NCI-H748 (cell line): ENCODE measurements at regions not wholly inside any gene's neighbourhood (a gene's known extent, or its start where the extent isn't known, plus 50 kb on each side); places are given as distances from the start of the nearest gene placed in this dataset.

Experiments
- DNase-seq: peaks from one replicate; lab custom pipeline; 2025; ENCODE audit not compliant: unreplicated experiment; lab: John Stamatoyannopoulos, UW

DNA sequence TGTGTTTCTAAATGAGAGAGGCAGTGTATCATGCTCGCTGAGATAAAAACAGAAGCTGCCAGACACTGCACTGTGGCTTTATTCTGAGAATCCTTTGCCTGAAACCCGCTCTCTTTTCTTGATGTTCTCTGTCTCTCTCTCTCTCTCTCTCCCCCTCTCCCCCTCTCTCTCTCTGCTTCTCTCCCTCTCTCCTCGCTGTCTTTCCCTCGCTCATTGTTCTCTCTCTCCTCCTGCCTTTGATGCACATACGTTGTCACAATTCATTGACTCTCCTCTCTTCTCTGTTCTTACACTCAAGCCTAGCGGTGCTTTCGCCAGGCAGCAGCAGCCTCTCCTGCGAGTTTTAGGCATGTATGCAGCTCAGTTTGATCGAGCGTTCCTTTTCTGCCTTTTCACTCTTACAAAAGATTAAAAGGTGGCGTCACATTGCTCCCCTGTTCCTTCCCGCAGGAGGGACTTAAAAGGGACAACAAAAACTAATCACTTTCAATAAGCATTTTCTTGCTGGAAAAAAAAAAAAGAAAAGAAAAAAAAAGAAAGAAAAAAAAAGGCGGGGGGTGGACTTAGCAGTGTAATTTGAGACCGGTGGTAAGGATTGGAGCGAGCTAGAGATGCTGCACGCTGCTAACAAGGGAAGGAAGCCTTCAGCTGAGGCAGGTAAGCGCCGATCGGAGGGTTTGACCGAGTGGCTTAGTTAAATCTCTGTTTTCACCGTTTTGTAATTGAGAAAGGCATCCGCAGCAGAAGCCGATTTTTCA lies 717.9 kb upstream of the WWC1 start:
- peak; percentile 76 for DNase-seq

DNA sequence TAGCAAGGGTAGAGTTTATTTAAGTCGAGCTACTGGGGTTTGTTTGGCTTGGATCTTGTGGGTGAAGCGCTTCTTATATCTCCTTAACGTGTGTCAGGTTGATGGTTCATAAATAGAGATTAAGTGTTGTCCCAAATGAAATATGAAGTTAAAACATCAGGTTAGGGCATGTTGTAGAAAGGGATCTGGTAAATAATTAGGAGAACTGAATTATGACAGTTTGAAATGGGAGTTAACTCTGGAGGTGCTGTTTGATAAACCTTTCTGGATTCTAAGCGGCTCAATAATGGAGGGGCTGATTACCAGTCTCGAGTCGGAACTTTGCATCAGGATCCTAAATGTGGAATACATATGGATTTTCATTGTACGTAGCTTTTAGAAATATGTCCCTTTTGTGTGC lies 717.0 kb upstream of the WWC1 start:
- no peak for DNase-seq

DNA sequence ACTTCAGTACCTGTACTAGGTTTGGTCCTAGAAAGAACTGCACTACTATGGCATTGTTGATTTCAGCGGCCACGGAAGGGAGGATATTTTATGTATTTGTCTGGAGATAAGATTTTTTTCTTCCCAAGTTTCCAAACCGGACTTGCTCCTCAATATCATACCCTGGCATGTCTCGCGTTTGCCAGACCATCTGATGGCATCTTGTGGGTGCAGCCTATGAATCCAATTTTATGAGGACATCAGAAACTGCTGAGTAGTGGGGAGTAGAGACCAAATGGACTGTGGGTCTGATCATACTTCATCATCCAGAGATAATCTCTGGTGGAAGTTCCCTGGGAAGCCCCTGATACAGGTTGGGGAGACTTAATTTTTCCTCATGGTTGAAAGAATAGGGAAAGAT lies 716.1 kb upstream of the WWC1 start:
- no peak for DNase-seq

DNA sequence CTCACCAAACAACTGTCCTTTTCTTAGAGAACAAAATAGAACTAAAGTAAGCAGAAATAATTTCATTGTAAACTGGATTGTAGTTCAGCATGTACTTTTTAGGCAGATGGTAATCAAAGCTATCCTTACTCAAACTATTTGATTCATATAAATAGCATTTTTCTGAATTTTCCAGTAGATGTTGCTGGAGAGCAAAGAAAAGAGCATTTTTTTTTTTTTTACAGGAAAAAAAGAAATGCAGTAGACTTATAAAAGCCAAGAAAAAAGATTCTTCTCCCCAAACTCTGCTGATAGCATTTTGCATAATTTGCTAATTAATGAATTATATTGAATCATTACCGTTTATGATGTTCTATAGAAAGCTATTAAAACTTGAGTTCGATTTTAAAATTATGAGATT lies 715.3 kb upstream of the WWC1 start:
- no peak for DNase-seq

DNA sequence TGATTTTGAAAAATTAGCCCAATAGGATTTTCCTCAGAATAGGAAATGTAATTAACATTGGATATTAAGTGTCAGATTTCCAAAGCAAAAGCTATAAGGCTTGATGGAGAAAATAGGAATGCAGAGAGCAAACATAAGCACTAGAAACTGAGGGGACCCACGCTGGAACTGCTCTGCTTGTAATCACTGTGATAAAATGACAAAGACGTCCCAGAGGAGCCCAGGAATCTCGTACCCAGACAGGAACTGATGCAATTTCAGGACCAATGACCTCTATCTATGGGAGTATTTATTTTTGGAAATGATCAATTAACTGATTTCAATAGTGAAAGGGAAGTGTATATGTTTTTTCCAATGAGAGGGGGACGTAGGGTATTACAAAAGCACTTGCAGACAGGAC lies 714.5 kb upstream of the WWC1 start:
- no peak for DNase-seq

DNA sequence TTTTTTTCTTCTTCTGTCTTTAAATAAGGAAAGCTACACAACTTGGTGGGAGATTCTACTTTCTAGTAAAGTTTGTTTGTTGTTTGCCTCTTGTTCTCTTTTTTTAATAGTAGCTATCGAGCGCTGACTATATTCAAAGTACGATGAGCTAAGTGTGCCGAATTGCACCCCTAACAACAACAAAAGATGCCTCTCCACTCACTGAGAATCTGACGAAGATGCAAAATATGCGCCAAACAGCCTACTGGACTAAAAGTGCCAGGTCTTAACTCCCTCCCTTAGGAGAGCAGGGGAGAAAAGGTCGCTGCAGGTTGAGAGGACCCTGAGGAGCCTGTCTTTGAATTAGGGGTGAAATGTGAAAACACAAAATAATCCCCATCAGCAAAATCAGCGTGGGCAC lies 713.8 kb upstream of the WWC1 start:
- DNase-seq = no peak

DNA sequence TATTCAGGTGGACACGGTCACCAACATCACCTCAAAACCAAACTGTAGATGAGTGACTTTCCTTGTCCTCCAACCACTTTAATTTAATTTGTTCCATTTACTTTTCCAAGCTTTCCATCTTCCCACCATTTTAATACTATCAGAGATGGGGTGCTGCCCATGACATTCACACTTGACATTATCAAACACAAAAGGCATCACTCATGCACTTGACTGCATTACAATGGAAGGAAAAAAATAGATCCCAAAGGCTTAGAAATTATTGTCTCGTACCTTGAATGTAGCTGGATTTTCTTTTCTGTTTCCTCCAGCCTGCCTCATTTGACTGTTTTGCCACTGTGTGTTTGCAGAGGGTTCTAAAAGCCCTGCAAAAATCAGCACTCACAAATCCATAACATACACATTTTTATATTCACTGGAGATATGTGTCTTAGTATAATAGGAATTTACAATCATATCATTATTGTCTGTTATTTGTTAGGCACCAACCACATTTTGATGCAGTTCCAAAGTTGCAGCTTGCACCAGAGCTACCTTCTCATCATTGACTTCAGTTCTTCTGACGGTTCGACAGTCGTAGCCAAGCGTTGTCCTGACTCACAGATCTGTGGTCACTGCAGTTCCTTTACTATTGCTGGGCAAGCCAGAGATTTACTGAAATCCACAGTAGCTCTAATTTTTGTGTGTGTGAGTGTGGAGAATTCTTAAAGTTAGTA lies 712.3 kb upstream of the WWC1 start:
- DNase-seq = no peak

DNA sequence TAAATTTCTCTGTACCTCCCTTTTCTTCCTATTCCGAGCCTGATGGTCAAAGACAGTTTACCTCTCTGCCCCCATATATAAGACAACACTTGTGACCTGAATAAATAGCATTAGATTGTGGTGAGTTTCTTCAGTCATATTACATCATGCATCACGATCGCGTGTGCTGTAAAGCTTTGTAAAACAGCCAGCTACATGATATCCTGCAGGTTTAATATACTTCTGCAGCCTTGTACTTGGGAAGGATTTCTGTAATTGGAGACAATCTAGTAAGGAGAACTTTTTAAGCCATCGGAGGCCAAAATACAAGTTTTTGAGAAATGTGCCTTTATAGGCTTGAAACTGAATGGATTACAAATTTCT lies 711.8 kb upstream of the WWC1 start:
- DNase-seq = no peak

DNA sequence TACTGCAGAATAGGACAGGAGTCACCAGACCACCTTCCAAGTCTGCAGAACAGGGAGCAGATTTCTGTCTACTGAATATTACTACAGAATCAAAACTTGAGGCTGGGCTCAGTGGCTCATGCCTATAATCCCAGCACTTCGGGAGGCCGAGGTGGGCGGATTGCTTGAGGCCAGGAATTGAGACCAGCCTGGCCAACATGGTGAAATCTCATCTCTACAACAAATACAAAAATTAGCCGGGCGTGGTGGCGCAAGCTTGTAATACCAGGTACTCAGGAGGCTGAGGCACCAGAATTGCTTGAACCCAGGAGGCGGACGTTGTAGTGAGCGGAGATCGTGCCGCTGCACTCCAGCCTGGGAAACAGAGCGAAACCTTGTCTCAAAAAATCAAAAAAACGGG lies 710.8 kb upstream of the WWC1 start:
- DNase-seq = no peak

DNA sequence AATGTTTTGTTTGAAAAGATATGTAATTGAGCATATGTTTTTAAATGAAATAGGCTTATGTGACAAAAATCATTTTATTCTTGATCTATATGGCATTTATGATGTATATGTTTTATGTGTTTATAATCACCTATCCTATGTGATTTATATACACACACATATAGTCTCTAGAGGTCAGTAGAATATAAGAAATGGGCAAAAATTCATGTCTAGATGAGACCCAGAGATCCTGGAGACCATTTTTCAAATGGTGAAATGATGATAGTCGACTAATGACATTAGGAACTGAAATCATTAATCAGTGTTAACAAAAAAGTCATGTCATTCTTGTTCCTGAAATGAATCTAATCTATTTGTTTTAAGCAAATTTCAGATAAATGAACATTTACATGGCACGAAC lies 709.2 kb upstream of the WWC1 start:
- DNase-seq = no peak

DNA sequence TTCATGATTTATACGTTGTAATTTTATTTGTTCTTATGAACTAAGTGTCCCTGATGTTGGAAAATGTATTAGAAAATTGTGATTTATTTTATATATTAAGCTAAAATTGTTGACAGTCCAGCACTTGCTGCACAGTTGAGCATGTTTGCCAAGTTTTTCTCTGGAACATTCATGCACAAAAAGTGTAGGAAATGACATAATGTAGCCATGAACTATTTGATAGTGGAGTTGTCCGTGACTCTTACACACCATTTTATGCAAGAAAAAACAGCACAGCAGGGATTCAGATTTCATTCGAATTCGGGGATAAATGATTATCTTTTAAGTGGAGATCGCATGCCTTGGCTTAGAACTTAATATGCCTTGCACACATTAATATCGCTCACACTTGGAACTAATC lies 708.6 kb upstream of the WWC1 start:
- no peak for DNase-seq

DNA sequence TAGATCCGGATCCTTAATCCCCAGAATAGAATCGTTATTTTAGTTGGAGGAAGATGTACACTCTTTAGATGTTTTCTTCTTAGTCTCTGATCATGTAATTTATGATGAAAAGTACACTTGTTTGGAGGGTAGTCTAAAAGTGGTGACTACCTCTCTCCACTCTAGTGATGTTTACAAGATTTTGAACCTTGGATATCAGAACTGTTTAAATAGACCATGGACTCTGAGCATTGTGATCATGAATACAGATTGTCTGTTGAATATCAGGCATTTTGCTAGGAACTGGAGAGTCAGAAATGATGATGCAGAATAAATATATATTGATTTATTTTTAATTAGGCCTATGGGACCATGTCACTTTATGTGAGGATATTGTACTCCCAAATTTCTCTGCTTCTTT lies 706.3 kb upstream of the WWC1 start:
- DNase-seq = no peak

DNA sequence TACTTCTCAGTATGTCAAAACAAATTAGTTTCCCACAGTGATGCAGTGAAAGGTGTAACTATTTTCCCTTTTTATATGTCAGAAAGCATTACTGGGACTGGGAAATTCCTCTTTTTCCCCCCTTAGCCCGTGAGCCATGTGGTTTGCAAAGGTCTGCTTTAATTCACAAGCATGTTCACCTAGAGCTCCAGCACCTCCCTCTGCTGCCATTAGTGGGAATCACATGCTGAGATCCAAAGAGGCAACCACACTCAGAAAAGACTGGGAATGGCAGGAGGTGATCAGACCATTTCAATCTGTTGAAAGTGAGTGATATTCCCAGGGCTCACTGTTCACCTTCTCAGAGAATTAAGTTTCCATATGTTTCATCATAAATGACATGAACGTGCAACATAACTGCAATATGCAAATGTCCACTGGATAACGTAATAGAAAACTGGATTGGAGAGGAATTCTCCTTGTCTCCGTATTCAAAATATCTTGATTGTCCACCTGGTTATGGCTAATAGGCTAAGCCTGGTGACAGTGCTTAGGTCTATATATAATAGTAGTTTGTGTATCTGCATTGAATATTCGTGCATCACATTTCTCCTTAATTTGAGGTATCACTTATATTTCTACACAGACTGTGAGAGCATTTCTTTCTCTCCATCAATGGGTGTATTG lies 703.5 kb upstream of the WWC1 start:
- DNase-seq = peak; percentile 8

DNA sequence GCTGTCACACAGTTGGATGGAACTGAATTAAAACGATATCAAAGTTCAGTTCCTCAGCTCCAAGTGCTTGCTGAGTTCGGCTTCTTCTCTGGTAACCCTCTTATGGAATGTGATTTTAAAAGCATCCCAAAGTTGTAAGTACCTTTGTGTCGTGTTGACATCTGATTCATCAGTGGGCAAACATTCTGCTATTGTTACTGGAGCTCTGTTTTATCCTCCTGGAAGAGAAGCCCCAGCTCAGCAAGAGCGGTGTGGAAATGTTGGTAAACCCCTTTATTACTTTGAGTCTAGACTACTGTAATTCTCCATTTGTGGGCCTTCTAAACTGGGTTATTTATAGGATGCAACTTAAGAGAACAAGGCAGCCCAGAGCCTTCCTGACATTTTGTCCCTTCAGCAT lies 699.3 kb upstream of the WWC1 start:
- DNase-seq = no peak

DNA sequence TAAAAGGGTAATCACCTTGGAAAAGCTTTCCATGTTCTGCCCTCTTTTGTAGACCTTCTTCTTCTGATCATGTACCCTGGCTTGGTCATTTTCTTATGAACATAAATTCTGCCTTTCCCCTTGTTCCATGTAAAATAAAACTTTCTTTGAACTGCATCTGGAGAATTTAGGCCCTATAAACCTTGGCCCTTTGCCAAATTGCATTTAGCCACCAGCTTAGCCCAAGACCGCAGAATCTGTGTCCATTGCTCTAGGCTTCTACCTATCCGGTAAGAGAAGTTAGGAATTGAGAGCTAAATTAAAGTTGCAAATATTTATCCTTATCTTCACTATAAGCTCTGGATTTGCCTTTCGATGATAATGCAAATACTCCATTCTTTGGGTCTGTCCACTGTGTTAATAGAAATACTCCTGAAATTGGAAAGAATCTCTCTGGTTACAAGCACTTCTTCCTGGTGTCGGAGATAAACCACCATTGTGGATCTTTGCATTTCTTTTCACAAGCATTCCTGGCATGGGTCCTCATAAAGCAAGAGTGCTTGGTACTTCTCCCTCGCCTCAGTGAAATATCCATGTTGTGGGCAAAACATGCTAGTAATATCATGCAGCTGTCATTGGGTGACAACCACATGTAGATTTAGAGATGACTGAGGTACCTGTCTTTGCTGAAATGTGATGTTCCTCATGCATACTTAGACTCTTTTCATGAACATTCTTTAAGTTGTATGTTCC lies 698.0 kb upstream of the WWC1 start:
- no peak for DNase-seq

DNA sequence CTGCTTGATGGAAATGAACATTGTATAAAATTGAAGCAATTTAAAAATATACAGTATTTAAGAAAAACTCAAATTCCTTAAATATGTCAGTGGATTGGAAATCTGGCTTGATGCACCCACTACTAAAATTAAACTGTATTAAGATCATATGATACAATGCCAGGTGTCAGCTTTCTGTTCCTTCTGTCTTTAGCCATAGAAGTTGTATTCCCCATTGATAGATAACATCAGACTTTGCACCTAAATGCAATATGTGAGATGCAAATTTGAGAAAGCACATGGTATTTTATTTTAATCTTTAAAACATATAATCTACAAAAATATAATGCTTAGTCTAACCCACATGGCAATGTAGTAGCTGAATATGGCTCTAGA lies 697.4 kb upstream of the WWC1 start:
- DNase-seq = no peak

DNA sequence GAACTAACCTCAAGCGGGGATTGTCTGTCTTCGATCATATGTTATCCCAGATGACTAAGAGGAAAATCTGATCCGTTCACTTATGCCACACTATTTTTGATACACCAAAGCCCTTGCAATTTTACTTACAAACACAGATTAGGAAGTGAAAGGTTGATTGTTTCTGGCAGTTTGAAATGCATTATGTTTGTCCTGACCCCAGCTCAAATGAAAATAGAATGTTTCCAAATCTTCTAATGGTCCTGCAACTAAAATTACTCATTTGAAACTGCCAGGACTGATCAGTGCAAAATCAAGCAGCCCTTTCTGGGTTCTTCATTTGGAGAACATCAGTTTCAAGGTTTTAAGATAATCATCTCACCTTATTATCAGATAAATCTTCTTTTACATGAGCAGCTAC lies 696.7 kb upstream of the WWC1 start:
- DNase-seq = no peak

DNA sequence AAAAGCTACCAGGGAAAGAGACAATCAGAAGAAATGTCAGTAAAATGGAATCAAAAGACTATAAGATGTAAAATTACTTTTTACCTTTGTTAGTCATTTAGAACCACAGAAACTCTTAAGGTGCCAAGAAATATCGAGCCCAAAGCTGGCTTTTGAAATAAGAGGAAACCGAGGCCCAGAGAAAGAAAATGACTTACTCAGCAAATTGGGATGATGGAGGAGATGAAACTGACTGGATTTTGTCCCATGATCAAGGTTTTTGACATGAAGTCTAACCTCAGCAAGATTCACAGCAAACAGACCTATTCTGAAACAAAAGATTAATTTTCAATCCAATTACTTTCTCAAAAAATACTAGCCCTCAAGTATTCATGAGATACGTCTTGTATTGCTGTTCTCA lies 696.2 kb upstream of the WWC1 start:
- DNase-seq = no peak

DNA sequence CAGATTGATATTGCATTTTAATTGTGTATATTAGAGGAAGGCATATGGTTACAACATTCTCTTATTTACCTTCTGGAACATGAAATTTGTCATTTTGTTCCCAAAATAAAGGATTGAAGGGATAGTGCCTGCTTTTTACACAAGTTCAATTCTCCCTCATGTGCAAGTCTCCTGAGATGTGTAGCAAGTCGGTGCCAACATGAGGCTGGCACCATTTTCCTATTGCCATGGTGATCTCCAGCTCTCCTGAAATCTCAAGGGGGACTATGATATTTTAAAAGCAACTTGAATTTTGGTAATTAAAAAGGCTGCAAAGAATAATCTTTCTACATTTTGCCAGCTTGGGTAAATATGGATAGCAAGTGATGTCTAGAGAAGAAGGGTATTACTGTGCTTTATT lies 693.3 kb upstream of the WWC1 start:
- no peak for DNase-seq

DNA sequence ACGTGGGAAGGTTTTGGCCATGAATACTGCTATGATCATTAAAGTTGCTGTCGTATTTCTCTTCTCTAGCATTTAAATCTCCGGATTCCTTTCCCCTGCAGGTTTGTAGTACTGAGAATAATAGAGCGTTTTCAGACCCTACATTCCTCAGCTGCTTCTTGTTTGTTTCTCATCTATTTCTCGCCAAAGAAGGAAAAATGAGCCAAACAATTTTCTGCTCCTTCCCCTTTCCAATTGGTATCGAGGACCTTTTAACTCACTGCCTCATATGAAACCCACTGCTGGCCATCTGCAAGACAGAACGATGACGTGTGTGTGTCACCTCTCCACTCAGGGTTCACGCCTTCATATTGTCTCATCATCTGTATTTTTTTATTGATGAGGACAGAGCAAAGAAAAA lies 689.4 kb upstream of the WWC1 start:
- DNase-seq = no peak

DNA sequence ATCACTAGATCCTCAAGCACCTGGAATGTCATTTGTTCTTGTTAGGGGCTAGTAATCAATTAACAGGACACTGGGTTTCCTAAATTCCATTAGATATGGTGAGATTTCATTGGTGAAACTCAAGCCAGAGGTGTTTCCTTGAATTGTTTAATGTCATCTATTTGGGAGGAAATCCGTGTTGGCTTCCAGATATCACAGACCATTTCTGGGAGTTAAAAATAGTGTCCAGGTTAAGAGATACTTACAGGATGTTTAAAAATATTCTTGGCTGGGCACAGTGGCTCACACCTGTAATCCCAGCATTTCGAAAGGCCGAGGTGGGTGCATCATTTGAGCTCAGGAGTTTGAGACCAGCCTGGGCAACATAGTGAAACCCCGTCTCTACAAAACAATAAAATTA lies 688.3 kb upstream of the WWC1 start:
- DNase-seq = no peak
